GM12878 (cell line): ENCODE measurements at regions not wholly inside any gene's neighbourhood (a gene's known extent, or its start where the extent isn't known, plus 50 kb on each side); places are given as distances from the start of the nearest gene placed in this dataset.

Experiments
- EGR1 ChIP-seq, 2 experiments: IDR thresholded peaks; 1 replicate in 1 of 2; 2 replicates in 1 of 2; pipeline ENCODE4 v1.6.1; 2011 to 2012; ENCODE audit warnings: low read depth in 2 of 2, low read length in 2 of 2, borderline replicate concordance in 1 of 2, mild to moderate bottlenecking in 1 of 2, moderate library complexity in 1 of 2
- EZH2 ChIP-seq: IDR thresholded peaks from 2 replicates; pipeline ENCODE4 v1.6.1; 2012; ENCODE audit warnings: low read depth, mild to moderate bottlenecking, control low read depth, inconsistent platforms, low read length, borderline replicate concordance; ENCODE audit not compliant: control insufficient read depth
- MYC ChIP-seq: IDR thresholded peaks from 2 replicates; pipeline ENCODE4 v1.6.1; 2011; ENCODE audit warnings: mild to moderate bottlenecking, low read length, moderate library complexity, inconsistent platforms; ENCODE audit not compliant: insufficient read depth, insufficient replicate concordance, insufficient read length, severe bottlenecking
- POLR2AphosphoS5 ChIP-seq: IDR thresholded peaks from 2 replicates; pipeline ENCODE4 v1.6.1; 2011; ENCODE audit warnings: mild to moderate bottlenecking, low read length, inconsistent platforms
- ZBED1 ChIP-seq: IDR thresholded peaks from 2 replicates; pipeline ENCODE4 v1.6.1; 2016; ENCODE audit warnings: borderline replicate concordance
- ZZZ3 ChIP-seq: IDR thresholded peaks from 2 replicates; pipeline ENCODE4 v1.6.1; 2011; ENCODE audit warnings: low read depth; ENCODE audit not compliant: control insufficient read depth, insufficient read length
- TF ChIP-seq, protein P1 (sequence below), 3 experiments: IDR thresholded peaks in 2 of 3; conservative IDR thresholded peaks in 1 of 3; 2 replicates each; pipeline ENCODE4 v1.5.1; 2011; ENCODE audit warnings: low read depth in 3 of 3, low read length in 3 of 3, mild to moderate bottlenecking in 3 of 3, control low read depth in 2 of 3, moderate library complexity in 2 of 3, inconsistent platforms in 1 of 3, mixed read lengths in 1 of 3; ENCODE audit not compliant: control insufficient read depth in 2 of 3, insufficient read depth in 1 of 3; ENCODE audit errors: extremely low read depth in 1 of 3
- TF ChIP-seq, protein P2 (sequence below): fragments of 150-350 bp; IDR thresholded peaks from 2 replicates; pipeline ENCODE4 v1.6.1; 2016; ENCODE audit warnings: low read depth, low read length
- TF ChIP-seq, protein P3 (sequence below): IDR thresholded peaks from 2 replicates; pipeline ENCODE4 v1.6.1; 2011; ENCODE audit warnings: borderline replicate concordance, low read depth, mild to moderate bottlenecking, moderate library complexity, mixed read lengths, low read length; ENCODE audit not compliant: insufficient read depth; ENCODE audit errors: extremely low read length
- TF ChIP-seq, protein P4 (sequence below): fragments of 450-650 bp; formaldehyde crosslinking; IDR thresholded peaks from 2 replicates; pipeline ENCODE4 v1.4.0; 2022; ENCODE audit warnings: mild to moderate bottlenecking, moderate library complexity

DNA sequence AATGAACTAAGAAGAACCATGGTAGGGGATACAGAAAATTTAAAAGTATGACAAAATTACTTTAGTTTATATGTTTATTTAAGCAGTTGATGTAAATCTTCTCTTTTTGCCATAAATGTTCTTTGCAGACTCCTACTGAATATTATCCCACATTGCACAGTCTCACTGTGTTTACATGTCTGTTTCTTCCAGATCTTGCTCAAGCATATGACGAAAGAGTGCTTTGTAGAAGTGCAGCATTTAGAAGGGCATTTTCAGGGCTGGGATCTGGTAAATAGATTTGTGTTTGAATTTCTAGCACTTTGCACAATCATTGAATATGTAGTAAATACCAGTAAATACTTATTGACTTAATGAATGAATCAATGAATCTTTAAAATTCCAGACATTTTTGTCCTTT lies 152.0 kb upstream of the EPHA7 start:
- TF ChIP-seq ZBED1 (no peak), EZH2 (no peak), MYC (no peak), EGR1 (IDR thresholded peaks at IDR 0.05; ENCODE audit: borderline replicate concordance in 1 of 2, low read depth in 2 of 2, low read length in 2 of 2) (no peak), POLR2AphosphoS5 (no peak), ZZZ3 (no peak)
- TF ChIP-seq, protein P1, sequence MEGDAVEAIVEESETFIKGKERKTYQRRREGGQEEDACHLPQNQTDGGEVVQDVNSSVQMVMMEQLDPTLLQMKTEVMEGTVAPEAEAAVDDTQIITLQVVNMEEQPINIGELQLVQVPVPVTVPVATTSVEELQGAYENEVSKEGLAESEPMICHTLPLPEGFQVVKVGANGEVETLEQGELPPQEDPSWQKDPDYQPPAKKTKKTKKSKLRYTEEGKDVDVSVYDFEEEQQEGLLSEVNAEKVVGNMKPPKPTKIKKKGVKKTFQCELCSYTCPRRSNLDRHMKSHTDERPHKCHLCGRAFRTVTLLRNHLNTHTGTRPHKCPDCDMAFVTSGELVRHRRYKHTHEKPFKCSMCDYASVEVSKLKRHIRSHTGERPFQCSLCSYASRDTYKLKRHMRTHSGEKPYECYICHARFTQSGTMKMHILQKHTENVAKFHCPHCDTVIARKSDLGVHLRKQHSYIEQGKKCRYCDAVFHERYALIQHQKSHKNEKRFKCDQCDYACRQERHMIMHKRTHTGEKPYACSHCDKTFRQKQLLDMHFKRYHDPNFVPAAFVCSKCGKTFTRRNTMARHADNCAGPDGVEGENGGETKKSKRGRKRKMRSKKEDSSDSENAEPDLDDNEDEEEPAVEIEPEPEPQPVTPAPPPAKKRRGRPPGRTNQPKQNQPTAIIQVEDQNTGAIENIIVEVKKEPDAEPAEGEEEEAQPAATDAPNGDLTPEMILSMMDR (IDR thresholded peaks at IDR 0.05 in 2 of 3, conservative IDR thresholded peaks at IDR 0.05 in 1 of 3; ENCODE audit: control insufficient read depth in 2 of 3, extremely low read depth in 1 of 3, insufficient read depth in 1 of 3, low read depth in 3 of 3, low read length in 3 of 3), result no peak
- TF ChIP-seq, protein P2, sequence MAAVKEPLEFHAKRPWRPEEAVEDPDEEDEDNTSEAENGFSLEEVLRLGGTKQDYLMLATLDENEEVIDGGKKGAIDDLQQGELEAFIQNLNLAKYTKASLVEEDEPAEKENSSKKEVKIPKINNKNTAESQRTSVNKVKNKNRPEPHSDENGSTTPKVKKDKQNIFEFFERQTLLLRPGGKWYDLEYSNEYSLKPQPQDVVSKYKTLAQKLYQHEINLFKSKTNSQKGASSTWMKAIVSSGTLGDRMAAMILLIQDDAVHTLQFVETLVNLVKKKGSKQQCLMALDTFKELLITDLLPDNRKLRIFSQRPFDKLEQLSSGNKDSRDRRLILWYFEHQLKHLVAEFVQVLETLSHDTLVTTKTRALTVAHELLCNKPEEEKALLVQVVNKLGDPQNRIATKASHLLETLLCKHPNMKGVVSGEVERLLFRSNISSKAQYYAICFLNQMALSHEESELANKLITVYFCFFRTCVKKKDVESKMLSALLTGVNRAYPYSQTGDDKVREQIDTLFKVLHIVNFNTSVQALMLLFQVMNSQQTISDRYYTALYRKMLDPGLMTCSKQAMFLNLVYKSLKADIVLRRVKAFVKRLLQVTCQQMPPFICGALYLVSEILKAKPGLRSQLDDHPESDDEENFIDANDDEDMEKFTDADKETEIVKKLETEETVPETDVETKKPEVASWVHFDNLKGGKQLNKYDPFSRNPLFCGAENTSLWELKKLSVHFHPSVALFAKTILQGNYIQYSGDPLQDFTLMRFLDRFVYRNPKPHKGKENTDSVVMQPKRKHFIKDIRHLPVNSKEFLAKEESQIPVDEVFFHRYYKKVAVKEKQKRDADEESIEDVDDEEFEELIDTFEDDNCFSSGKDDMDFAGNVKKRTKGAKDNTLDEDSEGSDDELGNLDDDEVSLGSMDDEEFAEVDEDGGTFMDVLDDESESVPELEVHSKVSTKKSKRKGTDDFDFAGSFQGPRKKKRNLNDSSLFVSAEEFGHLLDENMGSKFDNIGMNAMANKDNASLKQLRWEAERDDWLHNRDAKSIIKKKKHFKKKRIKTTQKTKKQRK, result no peak
- TF ChIP-seq, protein P3, sequence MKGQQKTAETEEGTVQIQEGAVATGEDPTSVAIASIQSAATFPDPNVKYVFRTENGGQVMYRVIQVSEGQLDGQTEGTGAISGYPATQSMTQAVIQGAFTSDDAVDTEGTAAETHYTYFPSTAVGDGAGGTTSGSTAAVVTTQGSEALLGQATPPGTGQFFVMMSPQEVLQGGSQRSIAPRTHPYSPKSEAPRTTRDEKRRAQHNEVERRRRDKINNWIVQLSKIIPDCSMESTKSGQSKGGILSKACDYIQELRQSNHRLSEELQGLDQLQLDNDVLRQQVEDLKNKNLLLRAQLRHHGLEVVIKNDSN, result no peak
- TF ChIP-seq, protein P4, sequence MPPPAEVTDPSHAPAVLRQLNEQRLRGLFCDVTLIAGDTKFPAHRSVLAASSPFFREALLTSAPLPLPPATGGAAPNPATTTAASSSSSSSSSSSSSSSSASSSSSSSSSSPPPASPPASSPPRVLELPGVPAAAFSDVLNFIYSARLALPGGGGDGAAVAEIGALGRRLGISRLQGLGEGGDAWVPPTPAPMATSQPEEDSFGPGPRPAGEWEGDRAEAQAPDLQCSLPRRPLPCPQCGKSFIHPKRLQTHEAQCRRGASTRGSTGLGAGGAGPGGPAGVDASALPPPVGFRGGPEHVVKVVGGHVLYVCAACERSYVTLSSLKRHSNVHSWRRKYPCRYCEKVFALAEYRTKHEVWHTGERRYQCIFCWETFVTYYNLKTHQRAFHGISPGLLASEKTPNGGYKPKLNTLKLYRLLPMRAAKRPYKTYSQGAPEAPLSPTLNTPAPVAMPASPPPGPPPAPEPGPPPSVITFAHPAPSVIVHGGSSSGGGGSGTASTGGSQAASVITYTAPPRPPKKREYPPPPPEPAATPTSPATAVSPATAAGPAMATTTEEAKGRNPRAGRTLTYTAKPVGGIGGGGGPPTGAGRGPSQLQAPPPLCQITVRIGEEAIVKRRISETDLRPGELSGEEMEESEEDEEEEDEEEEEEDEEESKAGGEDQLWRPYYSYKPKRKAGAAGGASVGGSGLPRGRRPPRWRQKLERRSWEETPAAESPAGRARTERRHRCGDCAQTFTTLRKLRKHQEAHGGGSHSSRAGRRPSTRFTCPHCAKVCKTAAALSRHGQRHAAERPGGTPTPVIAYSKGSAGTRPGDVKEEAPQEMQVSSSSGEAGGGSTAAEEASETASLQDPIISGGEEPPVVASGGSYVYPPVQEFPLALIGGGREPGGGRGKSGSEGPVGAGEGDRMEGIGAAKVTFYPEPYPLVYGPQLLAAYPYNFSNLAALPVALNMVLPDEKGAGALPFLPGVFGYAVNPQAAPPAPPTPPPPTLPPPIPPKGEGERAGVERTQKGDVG (CRISPR knock-in tag), result no peak
